ENCODE measurements at regions not wholly inside any gene's neighbourhood (a gene's known extent, or its start where the extent isn't known, plus 50 kb on each side); places are given as distances from the start of the nearest gene placed in this dataset.

GRCh38 chr6:126824226-126824625, 294.2 kb upstream of the RSPO3 start:
- no peak for TF ChIP-seq CTCF (conservative IDR thresholded peaks at IDR 0.05 in 1 of 2, IDR thresholded peaks at IDR 0.05 in 1 of 2; ENCODE audit: extremely low read depth in 1 of 2, insufficient read depth in 1 of 2, low read depth in 1 of 2, low read length in 2 of 2)
- no peak for TF ChIP-seq EZH2 (IDR thresholded peaks at IDR 0.05; ENCODE audit: borderline replicate concordance, low read length)

Measured in mammary epithelial cell (primary cell).